GM23248 (cell line): ENCODE measurements at regions not wholly inside any gene's neighbourhood (a gene's known extent, or its start where the extent isn't known, plus 50 kb on each side); places are given as distances from the start of the nearest gene placed in this dataset.

Experiments used
- DNase-seq: peaks from one replicate; pipeline ENCODE4 v3.0.0-alpha.2; 2015
- H2AFZ ChIP-seq: fragments of 200-600 bp; sonication (generic); 2 replicates; pipeline ENCODE4 v1.6.1; 2016; ENCODE audit warnings: antibody characterized with exemption
- H3F3A ChIP-seq: fragments of 200-600 bp; sonication (generic); 2 replicates; pipeline ENCODE4 v1.6.1; 2016; ENCODE audit warnings: mild to moderate bottlenecking, antibody characterized with exemption, mixed run types; ENCODE audit not compliant: insufficient read depth
- H3K27ac ChIP-seq: fragments of 200-600 bp; sonication (generic); 2 replicates; pipeline ENCODE4 v1.5.1; 2016; ENCODE audit warnings: mild to moderate bottlenecking
- H3K27me3 ChIP-seq: fragments of 200-600 bp; sonication (generic); replicated peaks from 2 replicates; pipeline ENCODE4 v1.6.1; 2016; ENCODE audit warnings: mild to moderate bottlenecking; ENCODE audit not compliant: insufficient read depth
- H3K36me3 ChIP-seq: fragments of 200-600 bp; sonication (generic); 2 replicates; pipeline ENCODE4 v1.6.1; 2016; ENCODE audit warnings: low read depth, mild to moderate bottlenecking
- H3K4me1 ChIP-seq: fragments of 200-600 bp; sonication (generic); 2 replicates; pipeline ENCODE4 v1.6.1; 2016; ENCODE audit warnings: mild to moderate bottlenecking; ENCODE audit not compliant: insufficient read depth
- H3K4me2 ChIP-seq: fragments of 200-600 bp; sonication (generic); one replicate; pipeline ENCODE4 v1.6.1; 2016; ENCODE audit warnings: mild to moderate bottlenecking; ENCODE audit not compliant: unreplicated experiment
- H3K4me3 ChIP-seq: fragments of 200-600 bp; sonication (generic); 2 replicates; pipeline ENCODE4 v1.5.1; 2016; ENCODE audit warnings: mild to moderate bottlenecking
- H3K79me2 ChIP-seq: fragments of 200-600 bp; sonication (generic); 2 replicates; pipeline ENCODE4 v1.6.1; 2016; ENCODE audit warnings: mild to moderate bottlenecking; ENCODE audit not compliant: insufficient read depth
- H3K9ac ChIP-seq: fragments of 200-600 bp; sonication (generic); 2 replicates; pipeline ENCODE4 v1.6.1; 2016; ENCODE audit warnings: mild to moderate bottlenecking
- H3K9me2 ChIP-seq: fragments of 200-600 bp; sonication (generic); 2 replicates; pipeline ENCODE4 v1.6.1; 2016; ENCODE audit warnings: mixed run types, mild to moderate bottlenecking, moderate library complexity; ENCODE audit not compliant: insufficient read depth
- H3K9me3 ChIP-seq: fragments of 200-600 bp; sonication (generic); one replicate; pipeline ENCODE4 v1.6.1; 2017; ENCODE audit warnings: low read depth
- H4K20me1 ChIP-seq: fragments of 200-600 bp; sonication (generic); 2 replicates; pipeline ENCODE4 v1.6.0; 2016; ENCODE audit not compliant: insufficient read depth
- EZH2 ChIP-seq: fragments of 200-600 bp; sonication (generic); IDR thresholded peaks from 2 replicates; pipeline ENCODE4 v1.6.1; 2018; ENCODE audit warnings: antibody characterized with exemption, mild to moderate bottlenecking; ENCODE audit not compliant: insufficient read depth, poor library complexity, severe bottlenecking
- EZH2phosphoT487 ChIP-seq: fragments of 200-600 bp; sonication (generic); IDR thresholded peaks from 2 replicates; pipeline ENCODE4 v1.6.1; 2018; ENCODE audit warnings: antibody characterized with exemption, moderate library complexity, mild to moderate bottlenecking, low read depth; ENCODE audit not compliant: insufficient read depth
- WGBS, 2 experiments: methylation state at CpG; one replicate each; pipeline ENCODE4 v1.1.6; 2015 to 2017; ENCODE audit warnings: low lambda C conversion rate in 2 of 2, low coverage in 1 of 2; ENCODE audit errors: missing lambda C conversion rate in 2 of 2; 5-methylcytosine and 5-hydroxymethylcytosine counted together
- in situ Hi-C: fragments of 300-500 bp; cut with MboI; formaldehyde crosslinking; loops from 2 replicates; pipeline ENCODE4 v1.15.0; 2020

DNA sequence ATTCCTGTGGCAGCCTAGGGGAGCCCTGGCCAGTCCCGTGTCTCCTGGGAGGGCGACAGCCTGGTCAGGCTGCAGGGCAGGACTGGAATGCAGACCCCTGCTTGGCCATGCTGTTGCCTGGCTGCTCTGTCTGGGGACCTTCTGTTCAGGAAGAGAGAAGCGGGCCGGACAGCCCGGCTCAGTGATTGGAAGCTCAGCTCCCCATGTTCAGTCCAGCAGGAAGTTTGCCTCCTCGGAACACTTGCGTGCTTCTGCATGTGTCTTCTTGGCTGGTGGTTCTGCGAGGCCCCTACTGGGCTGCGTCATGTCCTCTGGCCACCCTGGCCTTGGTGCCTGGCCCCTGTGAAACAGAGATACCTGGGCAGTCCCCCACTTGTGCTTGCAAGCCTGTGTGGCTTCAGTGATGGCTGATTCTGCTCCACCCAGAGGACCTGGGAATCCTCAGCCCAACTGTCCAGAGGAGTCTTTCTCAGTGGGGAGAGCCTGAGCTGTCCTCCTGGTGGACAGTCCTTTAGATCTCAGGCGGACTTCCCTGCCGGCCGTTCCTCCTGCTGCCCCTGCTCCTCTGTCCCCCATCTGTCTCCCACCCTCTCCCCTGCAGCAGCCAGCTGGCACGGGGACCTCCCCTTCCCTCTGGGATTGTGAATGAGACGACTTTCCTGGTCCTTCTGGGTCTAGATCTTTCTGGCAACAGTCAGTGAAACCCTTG lies 279.5 kb downstream of the SEC14L1 start:
- no peaks in the 10 kb centered on the region for H4K20me1 ChIP-seq
- peaks cover 94% of the 10 kb centered on the region for H3K79me2 ChIP-seq
- no peaks in the 10 kb centered on the region for H3K27me3 ChIP-seq
- H3F3A ChIP-seq, result peaks cover 19% of the 10 kb centered on the region
- no peaks in the 10 kb centered on the region for H3K9me2 ChIP-seq
- H3K4me3 ChIP-seq, result no peak overlapping the region
- no peak for TF ChIP-seq EZH2phosphoT487
- TF ChIP-seq EZH2, result no peak
- H3K36me3 ChIP-seq, result no peaks in the 10 kb centered on the region; the same call in 1 of the 2 replicates
- H3K9ac ChIP-seq, result no peak overlapping the region
- no peak overlapping the region for H2AFZ ChIP-seq
- no peak overlapping the region for H3K27ac ChIP-seq
- in situ Hi-C loops, result no loop called here
- DNase-seq, result no peak
- H3K9me3 ChIP-seq, result no peaks in the 10 kb centered on the region
- 79 to 80% methylated on average over 13 to 14 of the region's 14 CpGs for WGBS, 2 experiments
- peaks cover 40% of the 10 kb centered on the region for H3K4me1 ChIP-seq
- H3K4me2 ChIP-seq, result no peak overlapping the region

DNA sequence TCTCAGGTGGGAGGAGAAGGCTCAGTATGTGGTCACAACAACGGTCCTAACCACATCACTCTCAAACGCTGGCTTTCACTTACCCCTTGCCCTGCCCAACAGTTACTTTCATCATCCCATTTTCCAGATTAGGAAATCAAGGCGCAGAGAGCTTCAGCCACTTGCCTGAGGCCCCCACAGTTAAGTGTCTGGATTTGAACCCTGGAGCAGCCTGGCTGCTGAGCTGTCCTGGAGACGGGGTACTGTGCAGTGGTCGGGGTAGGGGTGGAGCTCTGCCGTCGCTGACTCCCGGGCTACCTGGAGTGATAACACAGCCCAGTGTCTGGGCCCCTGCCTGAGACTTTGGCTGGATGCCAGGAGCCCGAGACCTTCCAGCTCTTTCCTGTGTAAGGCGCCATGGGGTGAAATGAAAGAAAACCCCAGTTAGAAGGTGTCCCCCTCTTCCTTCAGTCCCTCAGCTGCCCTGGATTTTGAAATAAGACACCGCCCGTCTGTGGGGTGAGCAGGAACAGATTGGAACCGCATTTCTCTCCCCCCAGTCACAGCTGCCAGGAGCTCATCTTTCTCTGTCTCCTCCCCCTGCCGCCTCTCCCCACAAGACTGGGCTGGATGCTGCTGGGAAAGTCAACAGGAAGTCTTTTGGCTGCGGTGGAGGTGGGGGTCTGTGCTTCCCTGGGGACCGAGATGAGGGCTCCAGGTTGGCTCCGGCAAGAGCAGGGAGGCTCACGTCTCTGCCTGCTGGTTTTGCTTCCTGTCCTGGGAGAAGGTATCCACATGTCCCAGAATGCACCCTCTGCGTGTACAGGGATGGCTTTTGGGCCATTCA lies 280.2 kb downstream of the SEC14L1 start:
- H3K9ac ChIP-seq, result no peak overlapping the region
- peak; percentile 68 for DNase-seq
- H3K4me3 ChIP-seq, result no peak overlapping the region
- TF ChIP-seq EZH2, result no peak
- H3K4me2 ChIP-seq, result peak overlapping the region; percentile 10
- no peaks in the 10 kb centered on the region for H3K27me3 ChIP-seq
- WGBS, 2 experiments, result 48 to 57% methylated on average over 19 of the region's 19 CpGs
- H3K27ac ChIP-seq, result no peak overlapping the region
- peaks cover 46% of the 10 kb centered on the region for H3K4me1 ChIP-seq
- in situ Hi-C loops, result no loop called here
- no peaks in the 10 kb centered on the region for H3K9me2 ChIP-seq
- no peak overlapping the region for H2AFZ ChIP-seq
- H4K20me1 ChIP-seq, result no peaks in the 10 kb centered on the region
- H3K79me2 ChIP-seq, result peaks cover 94% of the 10 kb centered on the region
- peaks cover 19% of the 10 kb centered on the region for H3F3A ChIP-seq
- no peaks in the 10 kb centered on the region for H3K9me3 ChIP-seq
- H3K36me3 ChIP-seq, result no peaks in the 10 kb centered on the region; the same call in 1 of the 2 replicates

GRCh38 chr17:77421630-77421972 lies 280.8 kb downstream of the SEC14L1 start:
- in situ Hi-C loops, result no loop called here
- Histone ChIP-seq H3K9me3 (no peaks in the 10 kb centered on the region), H3K4me1 (peaks cover 52% of the 10 kb centered on the region), H3K36me3 (no peaks in the 10 kb centered on the region; the same call in 1 of the 2 replicates), H3K4me2 (no peak overlapping the region), H3K27ac (no peak overlapping the region), H3K79me2 (peaks cover 94% of the 10 kb centered on the region), H3F3A (peaks cover 24% of the 10 kb centered on the region), H3K9ac (no peak overlapping the region), H3K27me3 (no peaks in the 10 kb centered on the region), H4K20me1 (peaks cover 2% of the 10 kb centered on the region; the same call in 1 of the 2 replicates), H3K9me2 (no peaks in the 10 kb centered on the region), H3K4me3 (no peak overlapping the region), H2AFZ (no peak overlapping the region)
- TF ChIP-seq EZH2phosphoT487 (no peak), EZH2 (no peak)
- whole genome bisulfite sequencing, 2 experiments, result 80 to 82% methylated on average over 13 of the region's 13 CpGs
- DNase-seq, result no peak

GRCh38 chr17:77422104-77422747 lies 281.5 kb downstream of the SEC14L1 start:
- in situ Hi-C loops, result no loop called here
- H3K4me3 ChIP-seq, result no peak overlapping the region
- peaks cover 30% of the 10 kb centered on the region for H3F3A ChIP-seq
- H3K4me1 ChIP-seq, result peaks cover 58% of the 10 kb centered on the region
- H3K27ac ChIP-seq, result no peak overlapping the region
- no peaks in the 10 kb centered on the region for H3K9me2 ChIP-seq
- no peak for TF ChIP-seq EZH2
- no peak for TF ChIP-seq EZH2phosphoT487
- H3K9ac ChIP-seq, result no peak overlapping the region
- H3K79me2 ChIP-seq, result peaks cover 94% of the 10 kb centered on the region
- no peaks in the 10 kb centered on the region for H3K9me3 ChIP-seq
- no peak for DNase-seq
- no peaks in the 10 kb centered on the region for H3K27me3 ChIP-seq
- no peak overlapping the region for H3K4me2 ChIP-seq
- 92% methylated on average over 18 of the region's 18 CpGs for WGBS, 2 experiments
- no peak overlapping the region for H2AFZ ChIP-seq
- H3K36me3 ChIP-seq, result no peaks in the 10 kb centered on the region
- peaks cover 6% of the 10 kb centered on the region; the same call in 1 of the 2 replicates for H4K20me1 ChIP-seq
